ENCODE measurements at regions not wholly inside any gene's neighbourhood (a gene's known extent, or its start where the extent isn't known, plus 50 kb on each side); places are given as distances from the start of the nearest gene placed in this dataset.
"Not testable (repeated sequence)": the region's sequence is repeated elsewhere in the genome, so short reads cannot be mapped to it uniquely, and the experiment has no call there.

DNA sequence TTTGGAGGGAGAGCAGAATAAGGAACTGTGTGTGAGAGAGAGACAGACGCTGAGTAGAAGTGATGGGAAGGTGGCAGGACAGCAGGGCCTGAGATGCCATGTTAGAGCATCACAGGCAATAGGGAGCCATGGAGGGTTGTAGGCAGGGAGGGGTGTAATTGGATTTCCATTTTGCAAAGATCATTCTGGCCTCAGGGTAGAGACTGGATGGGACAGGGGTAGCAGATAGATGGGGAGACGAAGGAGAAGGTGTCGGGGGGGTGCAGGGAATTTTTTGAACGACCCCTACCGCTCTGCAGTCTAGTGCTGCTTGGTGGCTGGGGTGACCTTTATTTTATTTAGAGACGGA is 106.4 kb downstream of the CRLF3 start:
- FAIRE-seq; H3K36me3 ChIP-seq (ENCODE audit: control insufficient read depth in 2 of 2, insufficient read depth in 2 of 2, low read length in 1 of 2); H3K79me2 ChIP-seq (ENCODE audit: control insufficient read depth, insufficient read depth, low read length); POLR2A ChIA-PET; H3K9me3 ChIP-seq (replicated peaks; ENCODE audit: control insufficient read depth, insufficient read depth, low read length); H3K9ac ChIP-seq (ENCODE audit: control insufficient read depth, insufficient read depth, low read length); H4K20me1 ChIP-seq (ENCODE audit: control insufficient read depth, insufficient read depth); RAD21 ChIA-PET (ENCODE audit: unreplicated experiment); H3K4me2 ChIP-seq (ENCODE audit: control insufficient read depth, insufficient read depth); ATAC-seq; BruUV-seq (replicated peaks); DNase-seq (ENCODE audit: low read depth, low spot score); H2AFZ ChIP-seq (ENCODE audit: control insufficient read depth, low read depth, low read length); H3K4me1 ChIP-seq (ENCODE audit: control insufficient read depth, insufficient read depth, low read length); H3K27ac ChIP-seq (ENCODE audit: control insufficient read depth, insufficient read depth); H3K4me3 ChIP-seq; H3K27me3 ChIP-seq (replicated peaks in 1 of 2; ENCODE audit: control insufficient read depth in 2 of 2, insufficient read depth in 2 of 2, low read length in 1 of 2): not testable (repeated sequence)
- WGBS (ENCODE audit: insufficient coverage, insufficient replicate concordance, low lambda C conversion rate, missing lambda C conversion rate), result 77% methylated on average over 5 of the region's 6 CpGs
- intact Hi-C loops (cut with micrococcal nuclease; ENCODE audit: unreplicated experiment) (loop anchor here (5.0 kb wide), 3 partner anchors 116 to 376 kb away; partner anchors contain the start of gene GOSR1), in situ Hi-C loops (cut with MboI) (loop anchor here (5.0 to 10.0 kb wide), 3 partner anchors 241 to 593 kb away; partner anchors contain the start of gene GOSR1)
- ChIA-PET CTCF (interaction anchor here (0.9 to 1.6 kb wide), 4 partner anchors 15 to 613 kb away, joined by 3 to 5 read pairs (median 4); partner anchors contain the start of gene CRLF3), SMC1A (ENCODE audit: uncharacterized antibody, unreplicated experiment) (interaction anchor here (1.6 kb wide), 1 partner anchor 106 kb away, joined by 3 read pairs; the partner anchor contains the start of gene CRLF3)

DNA sequence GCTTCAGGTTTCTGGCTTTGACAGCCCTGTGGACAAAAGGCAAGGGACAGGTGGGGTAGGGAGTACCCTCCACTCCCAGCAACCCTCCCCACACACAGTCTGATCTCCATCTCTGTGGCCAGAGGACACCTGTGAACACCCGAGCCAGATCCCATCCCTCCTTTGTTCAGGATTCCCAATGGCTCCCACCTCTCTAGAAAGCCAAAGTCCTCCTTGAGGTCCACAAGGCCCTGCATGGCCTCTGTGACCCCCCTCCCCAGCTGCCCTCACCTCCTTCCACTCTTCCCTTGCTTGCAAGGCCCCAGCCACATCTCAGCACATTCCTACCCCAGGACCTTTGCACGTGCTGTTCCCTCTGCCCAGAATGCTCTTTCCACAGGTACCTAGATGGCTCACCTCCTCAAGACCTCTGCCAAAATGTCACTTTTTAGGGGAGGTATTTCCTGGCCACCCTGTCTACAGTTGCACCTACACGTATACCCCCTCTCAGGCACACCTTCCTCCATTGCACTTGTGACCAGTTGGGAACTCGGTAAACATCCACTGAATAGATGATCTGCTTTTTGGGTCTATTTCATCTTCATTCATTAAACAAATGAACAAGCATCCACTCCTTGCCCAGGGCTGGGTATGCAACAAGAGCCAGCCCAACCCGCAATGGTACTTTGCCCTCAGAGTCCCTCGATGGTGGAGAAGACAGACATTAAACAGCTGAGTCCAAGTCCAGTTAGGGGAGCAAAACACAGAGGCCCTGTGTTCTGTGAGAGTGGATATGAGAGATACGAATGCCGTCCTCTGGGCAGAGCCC is 107.0 kb downstream of the CRLF3 start:
- Histone ChIP-seq H2AFZ (ENCODE audit: control insufficient read depth, low read depth, low read length) (no peak overlapping the region), H3K79me2 (ENCODE audit: control insufficient read depth, insufficient read depth, low read length) (no peaks in the 10 kb centered on the region), H3K4me2 (ENCODE audit: control insufficient read depth, insufficient read depth) (no peak overlapping the region), H3K36me3 (ENCODE audit: control insufficient read depth in 2 of 2, insufficient read depth in 2 of 2, low read length in 1 of 2) (no peaks in the 10 kb centered on the region), H3K9me3 (replicated peaks; ENCODE audit: control insufficient read depth, insufficient read depth, low read length) (no peaks in the 10 kb centered on the region), H4K20me1 (ENCODE audit: control insufficient read depth, insufficient read depth) (no peaks in the 10 kb centered on the region), H3K27me3 (replicated peaks in 1 of 2; ENCODE audit: control insufficient read depth in 2 of 2, insufficient read depth in 2 of 2, low read length in 1 of 2) (no peaks in the 10 kb centered on the region), H3K9ac (ENCODE audit: control insufficient read depth, insufficient read depth, low read length) (no peak overlapping the region), H3K4me3 (no peak overlapping the region), H3K27ac (ENCODE audit: control insufficient read depth, insufficient read depth) (no peak overlapping the region), H3K4me1 (ENCODE audit: control insufficient read depth, insufficient read depth, low read length) (no peaks in the 10 kb centered on the region; the same call in 1 of the 2 replicates)
- intact Hi-C loops (cut with micrococcal nuclease; ENCODE audit: unreplicated experiment), result loop anchor here (5.0 kb wide), 3 partner anchors 115 to 375 kb away; partner anchors contain the start of gene GOSR1
- ChIA-PET SMC1A (ENCODE audit: uncharacterized antibody, unreplicated experiment) (interaction anchor here (1.0 to 1.6 kb wide), 2 partner anchors 107 to 241 kb away, joined by 3 to 4 read pairs; partner anchors contain the start of genes CRLF3 and GOSR1), RAD21 (ENCODE audit: unreplicated experiment) (interaction anchor here (0.6 to 3.2 kb wide), 5 partner anchors 107 to 381 kb away, joined by 3 to 22 read pairs (median 4); partner anchors contain the start of genes CRLF3 and GOSR1), CTCF (interaction anchor here (0.6 to 1.6 kb wide), 7 partner anchors 11 to 613 kb away, joined by 3 to 11 read pairs (median 4); partner anchors contain the start of gene CRLF3), POLR2A (no interaction called here)
- DNase-seq (ENCODE audit: low read depth, low spot score) (no peak), FAIRE-seq (no peak), ATAC-seq (no peak)
- 86% methylated on average over 8 of the region's 8 CpGs for WGBS (ENCODE audit: insufficient coverage, insufficient replicate concordance, low lambda C conversion rate, missing lambda C conversion rate)
- no TSS peak for BruUV-seq (replicated peaks)
- in situ Hi-C loops (cut with MboI), result loop anchor here (5.0 to 10.0 kb wide), 3 partner anchors 240 to 593 kb away; partner anchors contain the start of gene GOSR1
- TF ChIP-seq HCFC1 (IDR thresholded peaks at IDR 0.05; ENCODE audit: low read length) (no peak), CREB1 (IDR thresholded peaks at IDR 0.05; ENCODE audit: low read depth) (no peak), BCL3 (IDR thresholded peaks at IDR 0.05; ENCODE audit: borderline replicate concordance, insufficient read depth, low read depth, low read length, poor library complexity, severe bottlenecking) (no peak), CBX5 (IDR thresholded peaks at IDR 0.05; ENCODE audit: low read depth) (no peak), ZNF207 (IDR thresholded peaks at IDR 0.05; ENCODE audit: borderline replicate concordance) (no peak), CEBPB (IDR thresholded peaks at IDR 0.05; ENCODE audit: borderline replicate concordance in 1 of 2, low read depth in 2 of 2, low read length in 2 of 2) (no peak), ESRRA (IDR thresholded peaks at IDR 0.05; ENCODE audit: low read length) (no peak), RFX5 (IDR thresholded peaks at IDR 0.05; ENCODE audit: low read depth, low read length) (no peak), TCF12 (IDR thresholded peaks at IDR 0.05; ENCODE audit: low read depth, low read length) (no peak), SPI1 (IDR thresholded peaks at IDR 0.05; ENCODE audit: borderline replicate concordance, insufficient read depth, low read depth, low read length) (no peak), SMAD5 (IDR thresholded peaks at IDR 0.05; ENCODE audit: low read depth) (no peak), SIX5 (IDR thresholded peaks at IDR 0.05; ENCODE audit: low read depth, low read length, severe bottlenecking) (no peak), ZNF24 (IDR thresholded peaks at IDR 0.05) (no peak), NR2F1 (conservative IDR thresholded peaks at IDR 0.05) (no peak), EED (IDR thresholded peaks at IDR 0.05; ENCODE audit: low read depth) (no peak)
- TF ChIP-seq, protein P1, sequence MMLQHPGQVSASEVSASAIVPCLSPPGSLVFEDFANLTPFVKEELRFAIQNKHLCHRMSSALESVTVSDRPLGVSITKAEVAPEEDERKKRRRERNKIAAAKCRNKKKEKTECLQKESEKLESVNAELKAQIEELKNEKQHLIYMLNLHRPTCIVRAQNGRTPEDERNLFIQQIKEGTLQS (IDR thresholded peaks at IDR 0.05; ENCODE audit: borderline replicate concordance, extremely low read depth, low read depth, low read length), result no peak

Measured in GM12878 (cell line).